ENCODE measurements at regions not wholly inside any gene's neighbourhood (a gene's known extent, or its start where the extent isn't known, plus 50 kb on each side); places are given as distances from the start of the nearest gene placed in this dataset.

DNA sequence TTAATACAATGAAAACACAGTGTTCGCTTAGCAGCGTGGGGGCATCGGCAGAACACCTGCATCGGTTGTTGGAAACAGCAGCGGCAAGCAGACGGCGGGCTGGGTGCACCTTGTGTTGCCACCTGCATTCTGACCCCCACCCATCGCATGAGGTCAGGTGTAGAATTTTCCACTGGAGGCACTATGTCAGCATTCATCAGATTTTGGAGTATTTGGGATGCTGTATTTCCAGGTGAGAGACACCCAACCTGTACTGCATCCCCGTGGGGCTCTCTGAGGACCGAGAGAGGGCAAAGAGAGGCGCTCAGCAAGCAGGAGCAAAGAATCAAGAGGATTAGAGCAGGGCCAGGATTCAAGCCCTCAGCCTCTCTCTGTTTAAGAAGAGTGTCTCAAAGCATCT, 116.4 kb upstream of the MGMT start:
- DNase-seq, result no peak

GRCh38 chr10:129353101-129353500, 113.9 kb upstream of the MGMT start:
- no peak for DNase-seq

GRCh38 chr10:129360046-129360445, 107.0 kb upstream of the MGMT start:
- no peak for DNase-seq

DNA sequence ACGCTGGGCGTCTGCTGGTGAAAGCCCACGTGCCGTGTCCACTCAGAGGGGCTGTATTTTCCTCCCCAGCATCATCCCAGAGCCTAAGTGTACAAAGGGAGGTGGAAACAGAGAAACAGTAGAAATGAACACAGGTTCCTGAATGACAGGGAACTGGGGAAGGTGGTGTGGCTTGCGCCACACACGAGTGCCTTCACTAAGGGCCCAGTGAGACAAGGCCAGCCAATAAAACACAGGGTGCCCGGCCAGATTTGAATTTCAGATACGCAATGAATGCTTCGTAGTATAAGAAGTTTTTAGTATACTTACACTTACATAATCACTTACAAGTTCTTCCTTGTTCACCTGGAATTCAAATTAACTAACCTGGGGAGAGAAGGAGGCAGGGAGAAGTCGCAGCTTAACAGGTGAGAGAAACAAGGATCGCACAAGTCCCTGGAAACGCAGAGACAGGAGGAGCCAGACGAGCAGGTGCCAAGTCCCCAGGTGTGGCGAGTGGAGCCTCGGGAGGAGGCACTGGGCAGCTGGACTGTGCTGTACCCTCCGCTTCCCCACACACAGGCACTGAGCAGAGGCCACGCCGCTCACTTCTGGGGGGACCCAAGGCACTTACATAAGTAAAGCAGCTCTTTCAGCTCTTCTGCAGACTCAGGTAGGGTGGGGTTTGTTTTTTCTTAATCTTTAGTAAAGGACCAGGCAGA, 105.2 kb upstream of the MGMT start:
- DNase-seq, result no peak

DNA sequence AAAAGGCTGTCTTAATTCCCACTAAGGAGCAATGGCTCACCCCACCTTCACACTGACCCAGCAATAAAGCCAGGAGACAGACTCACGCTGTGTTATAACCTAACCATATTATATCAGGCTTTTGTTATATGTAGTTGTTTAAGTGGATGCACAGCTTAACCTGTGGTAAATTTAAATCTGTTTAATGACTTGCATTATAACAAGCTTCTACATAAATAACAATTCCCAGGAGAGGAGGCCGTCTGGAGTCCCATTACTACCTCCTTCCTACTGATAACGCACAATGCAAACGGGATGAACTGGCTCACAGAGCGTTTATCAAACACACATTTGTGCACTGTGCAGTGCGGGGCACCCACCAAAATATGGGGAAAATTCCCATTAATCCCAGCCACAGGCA, 102.1 kb upstream of the MGMT start:
- no peak for DNase-seq

GRCh38 chr10:129365767-129366402, 101.2 kb upstream of the MGMT start:
- DNase-seq, result no peak

- no peak for DNase-seq
Observed at GRCh38 chr10:129366450-129366849, 100.6 kb upstream of the MGMT start.

- DNase-seq, result peak in 1 of 3 donors; percentile 20
Observed at GRCh38 chr10:129369566-129369965, 97.5 kb upstream of the MGMT start.

DNA sequence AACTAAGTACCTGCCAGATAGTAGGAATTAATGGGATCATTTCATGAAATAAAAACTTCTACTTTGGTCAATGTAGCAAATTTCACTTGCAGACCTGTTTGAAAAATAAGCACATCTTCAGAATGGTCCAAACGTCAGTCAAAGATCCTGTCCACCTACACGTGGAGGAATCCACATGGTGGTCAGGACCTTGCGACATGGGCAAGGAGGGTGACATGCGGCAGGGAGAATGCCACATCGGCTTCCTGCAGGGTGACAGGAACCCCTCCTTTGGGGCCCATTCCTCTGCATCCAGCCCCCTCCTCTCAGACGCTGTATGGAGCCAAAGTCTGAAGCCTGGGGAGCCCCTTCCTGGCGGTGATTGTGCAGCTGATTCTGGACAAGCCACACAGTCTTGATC, 95.5 kb upstream of the MGMT start:
- DNase-seq, result no peak

DNA sequence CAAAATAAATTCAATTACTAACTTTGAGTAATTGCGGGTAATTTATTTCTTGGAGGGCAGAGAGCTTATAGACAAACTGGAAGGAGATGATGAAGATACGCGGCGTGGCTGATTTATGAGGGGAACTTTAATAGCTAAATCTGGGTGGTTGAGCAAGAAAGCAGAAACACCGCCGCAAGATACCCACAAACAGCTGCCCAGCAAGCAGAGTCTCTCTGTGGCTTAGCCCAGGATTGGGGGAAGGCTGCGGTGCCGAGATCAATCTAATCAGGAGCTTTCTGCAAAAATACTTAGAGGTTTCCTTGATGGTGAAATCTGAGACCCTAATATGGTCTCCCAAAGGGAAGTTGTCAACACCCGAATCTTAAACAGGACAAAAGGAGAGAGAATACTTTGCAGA, 94.9 kb upstream of the MGMT start:
- DNase-seq, result no peak

GRCh38 chr10:129373231-129373630, 93.8 kb upstream of the MGMT start:
- DNase-seq, result no peak

DNA sequence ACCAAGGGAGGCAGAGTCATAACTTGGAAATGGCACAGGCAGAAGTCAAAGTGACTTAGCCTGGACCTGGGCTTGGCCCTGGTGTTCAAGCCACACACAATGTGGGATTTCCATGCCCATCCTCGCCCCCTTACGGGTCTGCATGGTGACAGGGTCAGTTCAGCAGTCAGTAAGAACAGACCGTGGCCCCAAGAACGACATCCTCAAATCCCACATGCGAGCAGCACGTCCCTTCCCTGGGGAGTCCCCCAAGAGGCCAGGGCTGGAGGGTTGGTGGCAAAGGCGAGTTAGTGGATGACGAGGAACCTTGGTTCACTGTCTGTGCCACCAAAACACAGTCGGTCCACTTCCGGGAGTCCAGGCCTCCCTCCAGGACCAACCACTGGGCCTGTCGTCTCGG, 93.3 kb upstream of the MGMT start:
- no peak for DNase-seq

- no peak for DNase-seq
Observed at GRCh38 chr10:129375171-129375570, 91.9 kb upstream of the MGMT start.

DNA sequence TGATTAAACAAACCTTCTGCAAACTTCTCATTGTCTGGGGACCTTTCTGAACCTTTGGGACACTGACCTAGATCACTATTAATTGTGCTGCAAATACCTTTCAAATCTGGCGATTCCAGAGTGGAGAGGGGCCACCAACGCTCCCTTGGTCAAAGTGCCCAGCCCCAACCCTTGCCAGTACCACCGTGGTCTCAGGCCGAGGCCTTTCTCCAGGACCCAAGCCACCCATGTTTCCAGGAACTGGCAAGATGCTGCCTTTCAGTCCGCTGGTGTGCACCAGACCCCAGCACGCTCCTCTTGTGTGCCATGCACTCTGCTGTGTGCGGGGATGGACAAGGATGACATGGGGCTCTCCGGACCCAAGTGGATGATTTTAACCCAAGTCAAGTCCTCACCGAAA, 91.1 kb upstream of the MGMT start:
- no peak for DNase-seq

DNA sequence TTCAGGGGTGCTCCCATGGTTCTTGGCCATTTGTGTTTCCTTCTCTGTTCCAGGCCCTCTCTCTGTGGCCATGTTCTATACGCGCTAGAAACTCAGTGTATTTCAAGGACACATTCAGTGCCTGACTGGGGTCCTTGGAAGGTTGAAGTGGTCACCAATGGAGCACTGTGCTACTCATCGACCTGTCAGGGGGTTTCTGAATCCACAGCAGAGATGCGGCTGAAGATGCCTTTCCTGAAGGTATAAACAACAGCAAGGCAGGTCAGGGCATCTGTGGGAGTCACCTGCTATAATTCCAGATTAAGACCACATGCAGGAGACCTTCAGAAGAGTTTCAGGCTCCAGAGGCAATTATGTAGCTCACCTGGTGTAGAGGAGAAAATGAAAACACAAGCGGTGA, 86.8 kb upstream of the MGMT start:
- DNase-seq, result no peak

DNA sequence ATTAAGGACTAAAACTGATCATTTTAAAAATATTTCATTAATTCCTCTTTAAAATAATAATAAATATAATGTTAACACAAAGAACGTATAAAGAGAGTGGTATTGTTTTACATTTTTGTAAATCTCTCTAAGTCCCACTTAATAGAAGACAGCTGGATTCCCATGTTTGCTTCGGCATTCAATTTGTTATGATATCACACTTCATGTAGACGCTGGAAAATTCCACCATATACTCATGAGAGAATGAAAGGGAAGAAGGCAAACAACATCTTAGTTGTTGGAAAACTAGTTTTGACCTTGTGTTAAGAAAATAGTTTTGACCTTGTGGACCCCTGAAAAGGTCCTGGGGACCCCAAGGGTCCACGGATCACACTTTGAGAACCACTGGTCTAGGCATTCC, 85.3 kb upstream of the MGMT start:
- DNase-seq, result peak; percentile 41 to 80 (median 53)

- DNase-seq, result no peak
Observed at GRCh38 chr10:129382401-129382800, 84.6 kb upstream of the MGMT start.

GRCh38 chr10:129383651-129384050, 83.4 kb upstream of the MGMT start:
- DNase-seq, result no peak

DNA sequence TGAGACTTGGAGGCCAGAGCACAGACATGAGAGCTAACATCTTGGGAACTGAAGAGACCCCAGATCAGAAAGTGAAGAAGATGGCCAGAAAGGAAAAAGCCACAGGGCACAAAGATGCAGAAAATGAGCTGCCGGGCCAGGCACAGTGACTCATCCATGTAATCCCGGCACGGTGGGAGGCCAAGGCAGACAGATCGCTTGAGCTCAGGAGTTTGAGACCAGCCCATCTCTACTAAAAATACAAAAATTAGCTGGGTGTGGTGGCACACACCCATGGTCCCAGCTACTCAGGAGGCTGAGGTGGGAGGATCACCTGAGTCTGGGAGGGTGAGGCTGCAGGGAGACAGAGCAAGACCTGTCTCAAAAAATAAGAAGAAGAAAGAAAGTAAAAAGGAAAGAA, 81.4 kb upstream of the MGMT start:
- DNase-seq, result no peak

DNA sequence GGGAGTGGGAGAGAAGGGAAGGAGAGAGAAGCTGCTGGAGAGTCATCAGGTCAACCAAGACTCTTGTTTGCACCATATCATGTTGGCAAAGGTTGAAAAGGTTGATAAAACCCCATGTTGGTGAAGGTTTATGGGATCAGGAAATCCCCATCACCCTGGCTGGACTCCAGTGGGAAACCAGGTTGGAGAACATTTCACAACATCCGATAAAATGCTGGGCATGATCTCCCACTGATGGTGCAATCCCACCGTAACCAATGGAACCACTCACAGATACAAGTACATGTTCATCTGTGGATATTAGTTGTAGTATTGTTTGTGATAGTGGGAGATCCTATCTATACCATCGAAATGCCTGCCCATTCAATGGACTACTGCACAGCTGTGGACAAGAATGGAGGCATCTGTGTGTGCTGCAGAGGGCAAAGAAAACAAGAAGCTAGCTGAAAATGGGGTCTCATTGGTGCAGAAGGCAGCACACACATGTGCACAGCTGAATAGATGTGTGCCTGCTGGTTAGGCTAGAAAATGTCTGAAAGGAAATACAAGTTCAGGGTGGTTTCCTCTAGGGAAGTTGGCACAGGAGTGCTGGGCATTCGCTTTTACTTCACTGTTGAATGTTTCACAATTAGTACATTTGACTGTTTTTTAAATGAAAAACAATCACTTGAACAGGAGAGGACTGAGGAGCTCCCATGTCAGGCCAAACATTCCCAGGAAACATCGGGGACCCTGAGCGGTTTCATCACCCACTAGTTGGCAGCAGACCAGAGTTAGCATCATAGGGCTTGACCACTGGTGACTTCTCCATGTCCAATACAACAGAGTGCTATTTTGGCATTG, 80.4 kb upstream of the MGMT start:
- DNase-seq, result no peak

DNA sequence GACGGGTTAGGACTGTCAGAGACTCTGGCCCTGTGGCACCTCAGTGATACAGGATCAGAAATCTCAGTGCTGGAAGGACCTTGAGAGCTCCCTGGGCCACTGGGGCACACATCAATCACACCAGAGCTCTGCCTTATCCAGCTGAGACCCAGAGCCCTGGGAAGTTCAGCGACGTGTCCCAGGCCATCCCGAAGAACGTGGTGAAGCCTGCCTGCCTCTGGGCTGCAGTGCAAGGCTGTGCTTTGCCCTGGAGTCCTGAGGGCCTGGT, 79.8 kb upstream of the MGMT start:
- no peak for DNase-seq

DNA sequence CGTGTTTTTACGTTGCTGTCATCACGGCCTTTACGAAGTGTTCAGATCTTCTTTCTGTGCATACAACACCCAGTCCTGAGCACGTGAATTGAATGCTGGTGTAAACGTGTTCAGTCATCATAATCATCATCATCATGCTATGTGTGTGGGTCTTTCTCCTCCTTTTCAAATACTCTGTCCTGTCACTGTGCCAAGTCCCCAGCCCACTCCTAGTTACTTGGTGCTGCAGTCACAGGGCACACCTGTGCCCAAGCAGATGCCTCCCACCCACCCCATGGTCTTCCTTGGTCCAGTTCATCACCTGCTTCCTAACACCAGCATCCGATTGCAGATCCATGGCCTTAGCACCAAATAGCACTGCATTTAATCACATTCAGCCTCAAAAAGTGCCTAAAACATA, 78.6 kb upstream of the MGMT start:
- DNase-seq, result no peak

DNA sequence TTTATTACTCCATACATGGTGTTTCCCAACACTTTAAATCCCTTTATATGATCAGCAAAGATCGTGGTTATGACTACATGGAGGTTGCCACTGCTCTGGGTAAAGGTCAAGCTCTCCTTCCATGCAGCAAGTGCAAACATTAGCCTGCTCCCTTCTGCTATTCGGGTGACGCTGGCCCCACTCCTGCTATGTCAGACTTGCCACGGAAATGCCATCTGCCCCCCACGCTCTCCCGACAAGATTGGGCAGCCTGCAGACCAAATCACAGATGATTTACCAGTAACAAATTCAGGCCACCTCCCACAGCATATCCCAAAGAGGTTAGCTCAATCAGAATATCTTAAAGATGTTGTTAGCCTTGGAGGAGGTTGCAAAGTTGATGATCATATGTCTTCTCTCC, 77.8 kb upstream of the MGMT start:
- DNase-seq, result no peak

Measured in muscle of back (tissue), 3 donors.